ENCODE measurements at regions not wholly inside any gene's neighbourhood (a gene's known extent, or its start where the extent isn't known, plus 50 kb on each side); places are given as distances from the start of the nearest gene placed in this dataset.

- no peaks in the 10 kb centered on the region for H3K9me3 ChIP-seq (ENCODE audit: insufficient read depth, low read depth, low read length)
- WGBS: 100% methylated on average over 2 of the region's 3 CpGs
Measured at GRCh38 chr6:140237251-140237650, 862.8 kb upstream of the CITED2 start.

GRCh38 chr6:140236732-140237131 lies 862.3 kb upstream of the CITED2 start:
- 78% methylated on average over 1 of the region's 3 CpGs for WGBS
- Histone ChIP-seq H3K27ac (ENCODE audit: low read depth, low read length) (no peak overlapping the region), H3K4me3 (ENCODE audit: low read length) (no peak overlapping the region), H3K27me3 (ENCODE audit: insufficient read depth, low read length) (no peaks in the 10 kb centered on the region), H3K9ac (ENCODE audit: low read depth, low read length) (no peak overlapping the region), H3K36me3 (ENCODE audit: insufficient read depth, low read length) (no peaks in the 10 kb centered on the region), H3K9me3 (ENCODE audit: insufficient read depth, low read depth, low read length) (no peaks in the 10 kb centered on the region), H3K4me1 (ENCODE audit: insufficient read depth, low read length) (no peaks in the 10 kb centered on the region)

More at GRCh38 chr6:140237251-140237650, 862.8 kb upstream of the CITED2 start:
- no peaks in the 10 kb centered on the region for H3K27me3 ChIP-seq (ENCODE audit: insufficient read depth, low read length)
- H3K27ac ChIP-seq (ENCODE audit: low read depth, low read length): no peak overlapping the region
- no peaks in the 10 kb centered on the region for H3K36me3 ChIP-seq (ENCODE audit: insufficient read depth, low read length)
- H3K4me1 ChIP-seq (ENCODE audit: insufficient read depth, low read length): no peaks in the 10 kb centered on the region
- no peak overlapping the region for H3K9ac ChIP-seq (ENCODE audit: low read depth, low read length)
- H3K4me3 ChIP-seq (ENCODE audit: low read length): no peak overlapping the region

- WGBS: 82% methylated on average over 2 of the region's 2 CpGs
- no peaks in the 10 kb centered on the region for H3K9me3 ChIP-seq (ENCODE audit: insufficient read depth, low read depth, low read length)
- H3K4me3 ChIP-seq (ENCODE audit: low read length): no peak overlapping the region
- H3K27ac ChIP-seq (ENCODE audit: low read depth, low read length): no peak overlapping the region
- no peaks in the 10 kb centered on the region for H3K27me3 ChIP-seq (ENCODE audit: insufficient read depth, low read length)
- no peaks in the 10 kb centered on the region for H3K36me3 ChIP-seq (ENCODE audit: insufficient read depth, low read length)
- H3K4me1 ChIP-seq (ENCODE audit: insufficient read depth, low read length): no peaks in the 10 kb centered on the region
- H3K9ac ChIP-seq (ENCODE audit: low read depth, low read length): no peak overlapping the region
Measured at GRCh38 chr6:140230282-140230681, 855.8 kb upstream of the CITED2 start.

GRCh38 chr6:140228491-140228890 lies 854.0 kb upstream of the CITED2 start:
- Histone ChIP-seq H3K9ac (ENCODE audit: low read depth, low read length) (no peak overlapping the region), H3K27ac (ENCODE audit: low read depth, low read length) (no peak overlapping the region), H3K4me3 (ENCODE audit: low read length) (no peak overlapping the region), H3K9me3 (ENCODE audit: insufficient read depth, low read depth, low read length) (no peaks in the 10 kb centered on the region), H3K4me1 (ENCODE audit: insufficient read depth, low read length) (no peaks in the 10 kb centered on the region), H3K36me3 (ENCODE audit: insufficient read depth, low read length) (no peaks in the 10 kb centered on the region), H3K27me3 (ENCODE audit: insufficient read depth, low read length) (no peaks in the 10 kb centered on the region)
- WGBS: 100% methylated on average over 1 of the region's 1 CpG

- H3K9ac ChIP-seq (ENCODE audit: low read depth, low read length): no peak overlapping the region
- H3K27ac ChIP-seq (ENCODE audit: low read depth, low read length): no peak overlapping the region
Measured at GRCh38 chr6:140226637-140227036, 852.2 kb upstream of the CITED2 start.

GRCh38 chr6:140225701-140226436 lies 851.4 kb upstream of the CITED2 start:
- H3K9ac ChIP-seq (ENCODE audit: low read depth, low read length): no peak overlapping the region
- WGBS: 100% methylated on average over 2 of the region's 2 CpGs

More at GRCh38 chr6:140226637-140227036, 852.2 kb upstream of the CITED2 start:
- Histone ChIP-seq H3K9me3 (ENCODE audit: insufficient read depth, low read depth, low read length) (no peaks in the 10 kb centered on the region), H3K27me3 (ENCODE audit: insufficient read depth, low read length) (no peaks in the 10 kb centered on the region), H3K4me3 (ENCODE audit: low read length) (no peak overlapping the region), H3K36me3 (ENCODE audit: insufficient read depth, low read length) (no peaks in the 10 kb centered on the region), H3K4me1 (ENCODE audit: insufficient read depth, low read length) (no peaks in the 10 kb centered on the region)

GRCh38 chr6:140217283-140217682 lies 842.8 kb upstream of the CITED2 start:
- Histone ChIP-seq H3K36me3 (ENCODE audit: insufficient read depth, low read length) (no peaks in the 10 kb centered on the region), H3K4me1 (ENCODE audit: insufficient read depth, low read length) (no peaks in the 10 kb centered on the region), H3K27ac (ENCODE audit: low read depth, low read length) (no peak overlapping the region), H3K9me3 (ENCODE audit: insufficient read depth, low read depth, low read length) (peaks cover 20% of the 10 kb centered on the region), H3K27me3 (ENCODE audit: insufficient read depth, low read length) (no peaks in the 10 kb centered on the region), H3K4me3 (ENCODE audit: low read length) (no peak overlapping the region), H3K9ac (ENCODE audit: low read depth, low read length) (no peak overlapping the region)

More at GRCh38 chr6:140225701-140226436, 851.4 kb upstream of the CITED2 start:
- Histone ChIP-seq H3K36me3 (ENCODE audit: insufficient read depth, low read length) (no peaks in the 10 kb centered on the region), H3K4me3 (ENCODE audit: low read length) (no peak overlapping the region), H3K27ac (ENCODE audit: low read depth, low read length) (no peak overlapping the region), H3K4me1 (ENCODE audit: insufficient read depth, low read length) (no peaks in the 10 kb centered on the region), H3K9me3 (ENCODE audit: insufficient read depth, low read depth, low read length) (no peaks in the 10 kb centered on the region), H3K27me3 (ENCODE audit: insufficient read depth, low read length) (no peaks in the 10 kb centered on the region)

- WGBS: 93% methylated on average over 1 of the region's 1 CpG
- Histone ChIP-seq H3K4me3 (ENCODE audit: low read length) (no peak overlapping the region), H3K4me1 (ENCODE audit: insufficient read depth, low read length) (no peaks in the 10 kb centered on the region), H3K36me3 (ENCODE audit: insufficient read depth, low read length) (no peaks in the 10 kb centered on the region), H3K9ac (ENCODE audit: low read depth, low read length) (no peak overlapping the region), H3K27me3 (ENCODE audit: insufficient read depth, low read length) (no peaks in the 10 kb centered on the region), H3K27ac (ENCODE audit: low read depth, low read length) (no peak overlapping the region), H3K9me3 (ENCODE audit: insufficient read depth, low read depth, low read length) (no peaks in the 10 kb centered on the region)
Measured at GRCh38 chr6:140209775-140210174, 835.3 kb upstream of the CITED2 start.

- WGBS: 99% methylated on average over 5 of the region's 5 CpGs
- H3K27ac ChIP-seq (ENCODE audit: low read depth, low read length): no peak overlapping the region
- H3K36me3 ChIP-seq (ENCODE audit: insufficient read depth, low read length): no peaks in the 10 kb centered on the region
Measured at GRCh38 chr6:140208286-140208685, 833.8 kb upstream of the CITED2 start.

GRCh38 chr6:140205795-140206593 lies 831.5 kb upstream of the CITED2 start:
- Histone ChIP-seq H3K9ac (ENCODE audit: low read depth, low read length) (no peak overlapping the region), H3K27me3 (ENCODE audit: insufficient read depth, low read length) (no peaks in the 10 kb centered on the region), H3K9me3 (ENCODE audit: insufficient read depth, low read depth, low read length) (no peaks in the 10 kb centered on the region), H3K27ac (ENCODE audit: low read depth, low read length) (no peak overlapping the region), H3K4me1 (ENCODE audit: insufficient read depth, low read length) (no peaks in the 10 kb centered on the region), H3K4me3 (ENCODE audit: low read length) (no peak overlapping the region), H3K36me3 (ENCODE audit: insufficient read depth, low read length) (no peaks in the 10 kb centered on the region)
- WGBS: 93% methylated on average over 12 of the region's 12 CpGs

More at GRCh38 chr6:140208286-140208685, 833.8 kb upstream of the CITED2 start:
- Histone ChIP-seq H3K27me3 (ENCODE audit: insufficient read depth, low read length) (no peaks in the 10 kb centered on the region), H3K4me1 (ENCODE audit: insufficient read depth, low read length) (no peaks in the 10 kb centered on the region), H3K9me3 (ENCODE audit: insufficient read depth, low read depth, low read length) (no peaks in the 10 kb centered on the region), H3K4me3 (ENCODE audit: low read length) (no peak overlapping the region), H3K9ac (ENCODE audit: low read depth, low read length) (no peak overlapping the region)

GRCh38 chr6:140204154-140204553 lies 829.7 kb upstream of the CITED2 start:
- H3K27me3 ChIP-seq (ENCODE audit: insufficient read depth, low read length): no peaks in the 10 kb centered on the region
- H3K4me1 ChIP-seq (ENCODE audit: insufficient read depth, low read length): no peaks in the 10 kb centered on the region
- no peaks in the 10 kb centered on the region for H3K36me3 ChIP-seq (ENCODE audit: insufficient read depth, low read length)
- no peak overlapping the region for H3K9ac ChIP-seq (ENCODE audit: low read depth, low read length)
- H3K27ac ChIP-seq (ENCODE audit: low read depth, low read length): no peak overlapping the region
- H3K9me3 ChIP-seq (ENCODE audit: insufficient read depth, low read depth, low read length): no peaks in the 10 kb centered on the region
- no peak overlapping the region for H3K4me3 ChIP-seq (ENCODE audit: low read length)
